Astrocyte (in vitro differentiated cells and primary cell): ENCODE measurements at regions not wholly inside any gene's neighbourhood (a gene's known extent, or its start where the extent isn't known, plus 50 kb on each side); places are given as distances from the start of the nearest gene placed in this dataset.

Experiments
- EZH2 ChIP-seq: IDR thresholded peaks from 2 replicates; pipeline ENCODE4 v1.6.1; 2012; ENCODE audit warnings: mild to moderate bottlenecking, low read length, inconsistent platforms; ENCODE audit not compliant: insufficient read depth
- TF ChIP-seq, protein P1 (sequence below): IDR thresholded peaks from 2 replicates; pipeline ENCODE4 v1.5.1; 2011; ENCODE audit warnings: low read depth, mild to moderate bottlenecking, inconsistent platforms, low read length, moderate library complexity; ENCODE audit not compliant: insufficient read depth

- TF ChIP-seq, protein P1, sequence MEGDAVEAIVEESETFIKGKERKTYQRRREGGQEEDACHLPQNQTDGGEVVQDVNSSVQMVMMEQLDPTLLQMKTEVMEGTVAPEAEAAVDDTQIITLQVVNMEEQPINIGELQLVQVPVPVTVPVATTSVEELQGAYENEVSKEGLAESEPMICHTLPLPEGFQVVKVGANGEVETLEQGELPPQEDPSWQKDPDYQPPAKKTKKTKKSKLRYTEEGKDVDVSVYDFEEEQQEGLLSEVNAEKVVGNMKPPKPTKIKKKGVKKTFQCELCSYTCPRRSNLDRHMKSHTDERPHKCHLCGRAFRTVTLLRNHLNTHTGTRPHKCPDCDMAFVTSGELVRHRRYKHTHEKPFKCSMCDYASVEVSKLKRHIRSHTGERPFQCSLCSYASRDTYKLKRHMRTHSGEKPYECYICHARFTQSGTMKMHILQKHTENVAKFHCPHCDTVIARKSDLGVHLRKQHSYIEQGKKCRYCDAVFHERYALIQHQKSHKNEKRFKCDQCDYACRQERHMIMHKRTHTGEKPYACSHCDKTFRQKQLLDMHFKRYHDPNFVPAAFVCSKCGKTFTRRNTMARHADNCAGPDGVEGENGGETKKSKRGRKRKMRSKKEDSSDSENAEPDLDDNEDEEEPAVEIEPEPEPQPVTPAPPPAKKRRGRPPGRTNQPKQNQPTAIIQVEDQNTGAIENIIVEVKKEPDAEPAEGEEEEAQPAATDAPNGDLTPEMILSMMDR: no peak
- no peak for TF ChIP-seq EZH2
These were observed 286.2 kb downstream of the DHX35 start for GRCh38 chr20:39248171-39248861.
